AG09319 (cell line): ENCODE measurements at regions not wholly inside any gene's neighbourhood (a gene's known extent, or its start where the extent isn't known, plus 50 kb on each side); places are given as distances from the start of the nearest gene placed in this dataset.
A peak's percentile ranks its signal among the peaks of the same experiment; 100 is the strongest.
"Not testable (repeated sequence)": the region's sequence is repeated elsewhere in the genome, so short reads cannot be mapped to it uniquely, and the experiment has no call there.

Source experiments
- DNase-seq: peaks from one replicate; pipeline ENCODE4 v3.0.0-alpha.2; 2010; ENCODE audit warnings: low read depth; ENCODE audit errors: extremely low read depth
- CTCF ChIP-seq: IDR thresholded peaks from 2 replicates; pipeline ENCODE4 v1.5.1; 2011; ENCODE audit warnings: low read depth, mild to moderate bottlenecking, inconsistent platforms, low read length, moderate library complexity

- peak; percentile 8 for DNase-seq
- TF ChIP-seq CTCF = no peak
Observed at GRCh38 chrX:44785652-44786051, 58.2 kb upstream of the DUSP21 start.

GRCh38 chrX:44784241-44784640, 59.6 kb upstream of the DUSP21 start:
- no peak for DNase-seq
- TF ChIP-seq CTCF = no peak

GRCh38 chrX:44778254-44778653, 65.6 kb upstream of the DUSP21 start:
- no peak for DNase-seq
- TF ChIP-seq CTCF = no peak

GRCh38 chrX:44775726-44776125, 68.1 kb upstream of the DUSP21 start:
- no peak for DNase-seq
- no peak for TF ChIP-seq CTCF

- DNase-seq = not testable (repeated sequence)
Observed at GRCh38 chrX:44774066-44774465, 69.8 kb upstream of the DUSP21 start.

- DNase-seq = no peak
- no peak for TF ChIP-seq CTCF
Observed at GRCh38 chrX:44770121-44770520, 73.7 kb upstream of the DUSP21 start.

GRCh38 chrX:44767308-44767707, 76.5 kb upstream of the DUSP21 start:
- no peak for DNase-seq
- TF ChIP-seq CTCF = no peak

GRCh38 chrX:44765556-44765955, 78.3 kb upstream of the DUSP21 start:
- no peak for DNase-seq
- no peak for TF ChIP-seq CTCF
